BE2C (cell line): ENCODE measurements at regions not wholly inside any gene's neighbourhood (a gene's known extent, or its start where the extent isn't known, plus 50 kb on each side); places are given as distances from the start of the nearest gene placed in this dataset.

Experiments
- DNase-seq: peaks from one replicate; pipeline ENCODE4 v3.0.0-alpha.2; 2020
- H3K27me3 ChIP-seq: fragments of 250-450 bp; sonication (Bioruptor Pico); 2 replicates; pipeline ENCODE4 v1.5.1; 2020; ENCODE audit warnings: mild to moderate bottlenecking
- H3K36me3 ChIP-seq: fragments of 250-450 bp; sonication (Bioruptor Pico); 2 replicates; pipeline ENCODE4 v1.5.1; 2020; ENCODE audit warnings: mild to moderate bottlenecking
- H3K4me1 ChIP-seq: fragments of 250-450 bp; sonication (Bioruptor Pico); 2 replicates; pipeline ENCODE4 v1.5.1; 2020
- H3K4me3 ChIP-seq: 2 replicates; pipeline ENCODE4 v1.5.1; 2011; ENCODE audit warnings: low read depth, low read length
- H3K9me3 ChIP-seq: fragments of 250-450 bp; sonication (Bioruptor Pico); 2 replicates; pipeline ENCODE4 v1.5.1; 2020
- TF ChIP-seq, protein P1 (sequence below): IDR thresholded peaks from 2 replicates; pipeline ENCODE4 v1.5.1; 2012; ENCODE audit warnings: mild to moderate bottlenecking, low read depth, low read length

DNA sequence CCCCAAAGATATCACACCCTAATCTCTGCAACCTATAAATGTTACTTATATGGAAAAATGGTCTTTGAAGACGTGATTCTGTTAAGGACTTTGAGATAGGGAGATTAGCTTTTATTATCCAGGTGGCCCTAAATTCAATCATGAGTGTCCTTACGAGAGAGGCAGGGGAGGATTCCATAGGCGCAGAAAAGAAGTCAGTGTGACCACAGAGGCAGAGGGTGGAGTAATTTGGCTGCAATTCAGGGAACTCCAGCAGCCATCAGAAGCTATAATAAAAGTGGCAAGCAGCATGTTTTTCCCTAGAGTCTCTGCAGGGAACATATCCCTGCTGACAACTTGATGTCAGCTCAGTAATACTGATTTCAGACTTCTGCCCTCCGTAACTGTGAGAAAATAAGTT is 315.2 kb upstream of the ROBO2 start:
- Histone ChIP-seq H3K4me1 (peaks cover 7% of the 10 kb centered on the region; the same call in 1 of the 2 replicates), H3K27me3 (no peaks in the 10 kb centered on the region), H3K4me3 (no peak overlapping the region), H3K36me3 (no peaks in the 10 kb centered on the region), H3K9me3 (no peaks in the 10 kb centered on the region)
- peak; percentile 26 for DNase-seq
- TF ChIP-seq, protein P1, sequence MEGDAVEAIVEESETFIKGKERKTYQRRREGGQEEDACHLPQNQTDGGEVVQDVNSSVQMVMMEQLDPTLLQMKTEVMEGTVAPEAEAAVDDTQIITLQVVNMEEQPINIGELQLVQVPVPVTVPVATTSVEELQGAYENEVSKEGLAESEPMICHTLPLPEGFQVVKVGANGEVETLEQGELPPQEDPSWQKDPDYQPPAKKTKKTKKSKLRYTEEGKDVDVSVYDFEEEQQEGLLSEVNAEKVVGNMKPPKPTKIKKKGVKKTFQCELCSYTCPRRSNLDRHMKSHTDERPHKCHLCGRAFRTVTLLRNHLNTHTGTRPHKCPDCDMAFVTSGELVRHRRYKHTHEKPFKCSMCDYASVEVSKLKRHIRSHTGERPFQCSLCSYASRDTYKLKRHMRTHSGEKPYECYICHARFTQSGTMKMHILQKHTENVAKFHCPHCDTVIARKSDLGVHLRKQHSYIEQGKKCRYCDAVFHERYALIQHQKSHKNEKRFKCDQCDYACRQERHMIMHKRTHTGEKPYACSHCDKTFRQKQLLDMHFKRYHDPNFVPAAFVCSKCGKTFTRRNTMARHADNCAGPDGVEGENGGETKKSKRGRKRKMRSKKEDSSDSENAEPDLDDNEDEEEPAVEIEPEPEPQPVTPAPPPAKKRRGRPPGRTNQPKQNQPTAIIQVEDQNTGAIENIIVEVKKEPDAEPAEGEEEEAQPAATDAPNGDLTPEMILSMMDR = no peak

DNA sequence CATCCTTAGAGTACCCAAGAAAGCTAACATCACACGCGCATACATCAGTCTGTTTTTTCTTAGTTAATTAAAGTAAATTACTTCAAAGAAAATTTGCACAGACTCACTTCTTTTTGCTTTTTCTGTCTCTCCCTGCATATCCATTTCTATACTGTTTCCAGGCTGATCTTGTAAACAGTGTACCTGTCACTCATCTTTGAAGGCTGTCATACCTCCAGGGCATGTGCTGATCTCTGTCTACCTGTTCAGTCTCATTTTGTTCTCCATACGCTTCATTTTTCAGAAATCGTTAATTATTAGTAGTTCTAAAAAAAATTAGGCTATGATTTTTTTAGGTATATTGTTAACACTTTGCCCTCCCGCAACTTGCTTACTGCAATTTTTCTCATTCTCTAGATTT is 313.9 kb upstream of the ROBO2 start:
- Histone ChIP-seq H3K4me1 (peaks cover 7% of the 10 kb centered on the region; the same call in 1 of the 2 replicates), H3K27me3 (no peaks in the 10 kb centered on the region), H3K4me3 (no peak overlapping the region), H3K9me3 (no peaks in the 10 kb centered on the region), H3K36me3 (no peaks in the 10 kb centered on the region)
- TF ChIP-seq, protein P1 = no peak
- no peak for DNase-seq

DNA sequence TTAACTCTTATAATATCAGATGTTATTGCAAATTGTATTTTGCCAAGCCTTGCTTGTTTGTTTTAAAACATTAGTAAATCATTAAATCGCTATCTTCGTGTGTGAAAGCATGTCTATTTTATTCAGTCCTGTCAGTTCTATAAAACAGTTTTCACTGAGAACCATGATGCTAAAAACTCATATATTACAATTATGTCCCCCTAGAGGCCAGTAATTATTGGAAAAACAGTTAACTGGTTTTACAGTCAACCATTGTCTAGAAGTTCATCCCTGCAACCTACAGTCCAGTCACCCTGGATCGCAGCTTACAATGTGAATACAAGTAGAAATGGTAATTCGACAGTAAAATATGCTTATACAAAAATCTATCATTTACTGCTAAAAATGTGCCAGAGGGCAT is 311.5 kb upstream of the ROBO2 start:
- H3K4me1 ChIP-seq = peaks cover 7% of the 10 kb centered on the region; the same call in 1 of the 2 replicates
- TF ChIP-seq, protein P1 = peak; percentile 35; the same call in 1 of the 2 replicates
- no peaks in the 10 kb centered on the region for H3K27me3 ChIP-seq
- H3K9me3 ChIP-seq = no peaks in the 10 kb centered on the region; the same call in 1 of the 2 replicates
- H3K4me3 ChIP-seq = no peak overlapping the region
- no peaks in the 10 kb centered on the region for H3K36me3 ChIP-seq
- no peak for DNase-seq

DNA sequence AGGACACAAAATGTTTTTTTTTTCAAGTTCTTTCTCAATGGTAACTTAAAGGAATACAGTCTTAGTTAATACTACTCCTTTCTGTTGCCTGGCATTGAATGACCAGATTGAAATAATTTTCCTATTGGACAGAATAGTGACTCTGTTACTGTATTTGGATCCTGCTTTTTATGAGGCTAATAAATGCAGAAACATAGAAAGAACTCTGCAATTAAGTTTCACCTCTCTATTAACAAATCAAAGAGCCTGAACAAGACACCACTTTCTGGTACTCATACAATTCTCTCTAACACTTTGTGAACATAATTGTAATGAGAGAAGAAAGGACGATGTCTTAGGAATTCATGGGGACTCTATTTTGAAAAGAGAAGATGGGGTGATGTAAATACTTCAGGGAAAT is 308.4 kb upstream of the ROBO2 start:
- Histone ChIP-seq H3K9me3 (no peaks in the 10 kb centered on the region; the same call in 1 of the 2 replicates), H3K36me3 (no peaks in the 10 kb centered on the region), H3K27me3 (no peaks in the 10 kb centered on the region), H3K4me1 (no peaks in the 10 kb centered on the region), H3K4me3 (no peak overlapping the region)
- TF ChIP-seq, protein P1 = no peak
- no peak for DNase-seq

DNA sequence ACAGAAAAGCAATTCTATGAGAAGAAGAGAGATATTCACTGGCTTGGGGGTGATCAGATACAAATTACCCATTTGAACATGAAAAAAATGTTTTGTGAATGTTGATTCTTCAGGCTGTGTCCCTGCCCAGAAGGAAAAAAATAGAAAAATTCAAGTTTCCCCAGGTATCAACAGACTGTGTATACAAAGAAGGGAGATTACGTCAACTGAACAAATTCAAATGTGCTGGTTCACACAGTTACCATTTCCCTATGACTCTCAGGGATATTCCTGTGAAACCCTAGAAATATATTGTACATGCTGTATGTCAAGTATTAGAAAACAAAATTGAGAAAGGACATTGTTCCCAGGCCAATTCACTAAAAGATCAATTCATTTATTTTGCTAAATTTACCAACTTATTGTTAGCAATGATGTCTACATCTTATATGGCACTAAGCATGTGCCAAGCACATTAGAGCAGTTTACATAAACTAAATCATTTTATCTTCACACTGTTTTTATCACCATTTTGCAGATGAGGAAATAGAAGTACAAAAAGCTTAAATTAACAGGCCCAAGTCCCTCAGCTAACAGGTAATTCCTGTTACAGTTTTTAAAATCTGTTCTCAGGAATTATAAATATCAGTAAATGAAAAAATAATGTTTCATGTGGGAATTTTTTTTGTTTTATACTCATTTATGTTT is 306.7 kb upstream of the ROBO2 start:
- DNase-seq = no peak
- H3K27me3 ChIP-seq = no peaks in the 10 kb centered on the region
- H3K4me3 ChIP-seq = no peak overlapping the region
- TF ChIP-seq, protein P1 = no peak
- H3K36me3 ChIP-seq = no peaks in the 10 kb centered on the region
- H3K4me1 ChIP-seq = no peaks in the 10 kb centered on the region
- no peaks in the 10 kb centered on the region; the same call in 1 of the 2 replicates for H3K9me3 ChIP-seq

DNA sequence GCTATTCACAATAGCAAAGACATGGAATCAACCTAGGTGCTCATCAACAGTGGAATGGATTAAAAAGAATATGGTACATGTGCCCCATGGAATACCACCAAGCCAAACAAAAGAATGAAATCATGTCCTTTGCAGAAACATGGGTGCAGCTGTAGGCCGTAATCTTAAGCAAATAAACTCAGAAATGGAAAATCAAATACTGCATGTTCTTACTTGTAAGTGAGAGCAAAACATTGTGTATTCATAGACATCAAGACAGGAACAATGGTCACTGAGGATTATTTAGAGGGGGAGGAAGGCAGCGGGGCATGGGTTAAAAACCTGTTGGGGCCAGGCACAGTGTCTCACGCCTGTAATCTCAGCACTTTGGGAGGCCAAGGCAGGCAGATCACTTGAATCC is 304.7 kb upstream of the ROBO2 start:
- Histone ChIP-seq H3K9me3 (no peaks in the 10 kb centered on the region; the same call in 1 of the 2 replicates), H3K4me1 (no peaks in the 10 kb centered on the region), H3K36me3 (no peaks in the 10 kb centered on the region), H3K4me3 (no peak overlapping the region), H3K27me3 (no peaks in the 10 kb centered on the region)
- no peak for DNase-seq
- TF ChIP-seq, protein P1 = no peak
